Coronary artery (tissue), 2 donors: ENCODE measurements at regions not wholly inside any gene's neighbourhood (a gene's known extent, or its start where the extent isn't known, plus 50 kb on each side); places are given as distances from the start of the nearest gene placed in this dataset.

ENCODE experiments used
- DNase-seq: peaks from one replicate; pipeline ENCODE4 v3.0.0-alpha.2; 2017; ENCODE audit warnings: low spot score
- H3K27ac ChIP-seq, 2 donors: fragments of 200-600 bp; sonication (generic); one replicate each; pipeline ENCODE4 v1.5.1; 2016 to 2019
- H3K4me3 ChIP-seq: fragments of 200-600 bp; sonication (generic); 2 replicates; pipeline ENCODE4 v1.5.1; 2016; ENCODE audit warnings: mild to moderate bottlenecking, moderate library complexity
- CTCF ChIP-seq: fragments of 200-600 bp; sonication (generic); IDR thresholded peaks from one replicate; pipeline ENCODE4 v1.5.1; 2019; ENCODE audit warnings: antibody characterized with exemption

GRCh38 chrX:8346060-8346459 is 118.6 kb upstream of the VCX3B start:
- DNase-seq: no peak
- Histone ChIP-seq H3K27ac (no peak overlapping the region), H3K4me3 (no peak overlapping the region)
- no peak for TF ChIP-seq CTCF

GRCh38 chrX:8346892-8347291 is 117.7 kb upstream of the VCX3B start:
- no peak overlapping the region for H3K4me3 ChIP-seq
- no peak for TF ChIP-seq CTCF
- DNase-seq: no peak
- H3K27ac ChIP-seq: no peak overlapping the region

- no peak overlapping the region for H3K4me3 ChIP-seq
- H3K27ac ChIP-seq: no peak overlapping the region
- no peak for TF ChIP-seq CTCF
- no peak for DNase-seq
Observed at GRCh38 chrX:8349816-8350544, 114.7 kb upstream of the VCX3B start.

DNA sequence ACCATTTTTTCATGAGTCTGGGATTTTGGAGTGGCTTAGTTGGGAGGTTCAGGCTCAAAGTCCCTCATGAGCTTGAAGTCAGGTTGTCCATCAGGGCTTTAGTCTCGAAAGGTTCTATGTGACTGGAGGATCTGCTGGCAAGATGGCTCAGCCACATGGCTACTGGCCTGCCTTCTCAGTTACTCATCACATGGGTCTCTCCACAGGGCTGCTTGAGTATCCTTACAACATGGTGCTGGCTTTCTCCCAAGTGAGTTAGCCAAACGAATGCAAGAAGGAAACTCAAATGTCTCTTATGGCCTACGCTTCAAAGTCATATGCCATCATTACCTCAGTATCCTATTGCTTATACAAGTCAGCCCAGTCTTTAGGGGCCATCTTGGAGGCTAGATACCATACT is 106.3 kb upstream of the VCX3B start:
- TF ChIP-seq CTCF: no peak
- DNase-seq: no peak
- H3K4me3 ChIP-seq: no peak overlapping the region

DNA sequence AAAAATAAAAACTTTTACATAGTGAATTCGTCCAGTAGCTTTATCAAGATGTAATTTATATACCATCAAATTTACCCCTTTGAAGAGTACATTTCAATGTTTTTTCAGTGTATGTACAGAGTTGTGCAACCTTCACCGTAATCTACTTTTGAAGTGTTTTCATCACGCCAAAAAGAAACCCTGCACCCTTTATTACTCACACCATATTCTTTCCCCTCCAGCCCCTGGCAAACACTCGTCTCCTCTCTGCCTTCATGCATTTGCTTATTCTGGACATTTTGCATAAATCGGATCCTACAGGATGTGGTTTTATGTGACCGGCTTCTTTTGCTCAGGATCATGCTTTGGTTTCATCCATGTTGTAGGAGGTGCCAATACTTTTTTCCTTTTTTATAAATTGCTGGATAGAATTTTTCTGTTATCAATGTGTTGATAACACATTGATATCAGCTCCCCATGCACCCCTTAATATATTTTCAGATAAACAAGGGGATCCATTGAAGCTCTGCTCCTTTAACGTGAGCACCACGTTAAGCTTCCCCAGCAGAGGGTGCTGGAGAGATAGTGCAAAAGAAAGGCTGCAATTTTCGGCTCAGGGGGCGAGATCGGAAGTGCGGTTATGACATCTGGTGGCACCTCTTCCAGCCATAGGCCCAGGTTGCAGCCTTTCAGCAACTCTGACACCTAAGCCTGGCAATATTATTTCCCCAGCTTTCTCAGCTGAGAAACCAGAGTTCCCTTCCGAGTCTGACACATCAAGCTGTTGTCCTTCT is 100.1 kb upstream of the VCX3B start:
- no peak overlapping the region for H3K4me3 ChIP-seq
- H3K27ac ChIP-seq: no peak overlapping the region
- TF ChIP-seq CTCF: no peak
- no peak for DNase-seq

More for the DNA sequence above, 106.3 kb upstream of the VCX3B start:
- no peak overlapping the region for H3K27ac ChIP-seq

DNA sequence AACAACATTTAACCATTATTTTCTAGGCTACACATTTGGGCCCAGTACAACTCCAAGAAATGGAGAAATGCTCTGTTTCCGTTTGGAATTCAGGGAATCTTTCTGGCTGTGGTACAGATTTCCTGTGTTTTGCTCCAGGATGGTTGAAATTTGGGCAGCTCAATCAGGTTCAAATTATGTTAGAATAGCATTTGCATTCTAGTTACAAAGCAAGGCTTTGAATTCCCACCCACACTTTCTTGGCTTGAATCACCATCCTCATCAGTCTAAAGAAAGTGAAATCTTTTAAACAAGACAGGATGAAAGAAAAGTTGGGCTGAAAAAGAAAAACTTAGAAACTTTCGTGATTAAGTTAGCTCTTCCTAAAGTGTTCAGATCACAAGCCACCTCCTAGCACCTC is 98.1 kb upstream of the VCX3B start:
- DNase-seq: no peak
- H3K27ac ChIP-seq: peak overlapping the region in 1 of 2 donors; percentile 49

More for the DNA sequence above, 98.1 kb upstream of the VCX3B start:
- H3K4me3 ChIP-seq: no peak overlapping the region
- no peak for TF ChIP-seq CTCF
